Activated CD4-positive, alpha-beta T cell treated with anti-CD3 and anti-CD28 coated beads, Interleukin-10, Interleukin-2, amounts not matched to agents 100 ng/mL and 50 ng/mL, durations not matched to agents 16 hours and 8 hours (primary cell): ENCODE measurements at regions not wholly inside any gene's neighbourhood (a gene's known extent, or its start where the extent isn't known, plus 50 kb on each side); places are given as distances from the start of the nearest gene placed in this dataset.
A peak's percentile ranks its signal among the peaks of the same experiment; 100 is the strongest.

Experiments
- DNase-seq: peaks from one replicate; pipeline ENCODE4 v3.0.0-alpha.2; 2020

GRCh38 chr16:64638766-64639165 is 483.1 kb downstream of the CDH11 start:
- no peak for DNase-seq

- peak; percentile 50 for DNase-seq
These were observed 492.2 kb downstream of the CDH11 start for GRCh38 chr16:64629622-64630021.

- DNase-seq = no peak
These were observed 494.1 kb downstream of the CDH11 start for GRCh38 chr16:64627781-64628180.

- DNase-seq = no peak
These were observed 494.6 kb downstream of the CDH11 start for GRCh38 chr16:64627288-64627687.

GRCh38 chr16:64626776-64627175 is 495.1 kb downstream of the CDH11 start:
- no peak for DNase-seq

- no peak for DNase-seq
These were observed 500.2 kb downstream of the CDH11 start for GRCh38 chr16:64621616-64622015.

GRCh38 chr16:64617836-64618476 is 503.9 kb downstream of the CDH11 start:
- DNase-seq = no peak

- no peak for DNase-seq
These were observed 506.1 kb downstream of the CDH11 start for GRCh38 chr16:64615630-64616280.

- no peak for DNase-seq
These were observed 525.7 kb downstream of the CDH11 start for GRCh38 chr16:64596196-64596595.

- DNase-seq = no peak
These were observed 531.4 kb downstream of the CDH11 start for GRCh38 chr16:64590513-64590912.

- DNase-seq = no peak
These were observed 532.0 kb downstream of the CDH11 start for GRCh38 chr16:64589836-64590235.

- DNase-seq = no peak
These were observed 535.1 kb downstream of the CDH11 start for GRCh38 chr16:64586781-64587180.

GRCh38 chr16:64585367-64585766 is 536.5 kb downstream of the CDH11 start:
- no peak for DNase-seq

GRCh38 chr16:64580558-64580957 is 541.3 kb downstream of the CDH11 start:
- no peak for DNase-seq

GRCh38 chr16:64579712-64580111 is 542.2 kb downstream of the CDH11 start:
- no peak for DNase-seq

GRCh38 chr16:64545768-64546167 is 576.1 kb downstream of the CDH11 start:
- no peak for DNase-seq

- no peak for DNase-seq
These were observed 577.0 kb downstream of the CDH11 start for GRCh38 chr16:64544859-64545258.

- no peak for DNase-seq
These were observed 578.4 kb downstream of the CDH11 start for GRCh38 chr16:64543441-64543840.

- no peak for DNase-seq
These were observed 578.8 kb downstream of the CDH11 start for GRCh38 chr16:64543031-64543430.

GRCh38 chr16:64542152-64542551 is 579.7 kb downstream of the CDH11 start:
- no peak for DNase-seq

- no peak for DNase-seq
These were observed 580.2 kb downstream of the CDH11 start for GRCh38 chr16:64541621-64542020.

GRCh38 chr16:64540434-64540833 is 581.4 kb downstream of the CDH11 start:
- no peak for DNase-seq

- DNase-seq = no peak
These were observed 582.0 kb downstream of the CDH11 start for GRCh38 chr16:64539811-64540371.

- no peak for DNase-seq
These were observed 587.6 kb downstream of the CDH11 start for GRCh38 chr16:64534180-64534780.
